OCI-LY7 (cell line): ENCODE measurements at regions not wholly inside any gene's neighbourhood (a gene's known extent, or its start where the extent isn't known, plus 50 kb on each side); places are given as distances from the start of the nearest gene placed in this dataset.

ENCODE experiments used
- EZH2phosphoT487 ChIP-seq: fragments of 200-600 bp; sonication (generic); IDR thresholded peaks from 2 replicates; pipeline ENCODE4 v1.6.1; 2018; ENCODE audit warnings: low read depth, borderline replicate concordance, mild to moderate bottlenecking, mixed run types, antibody characterized with exemption, low read length, moderate library complexity, mixed read lengths
- TF ChIP-seq, protein P1 (sequence below): fragments of 200-600 bp; sonication (generic); conservative IDR thresholded peaks from 2 replicates; pipeline ENCODE4 v1.5.1; 2014; ENCODE audit warnings: mild to moderate bottlenecking, antibody characterized with exemption, low read length, moderate library complexity, mixed read lengths

DNA sequence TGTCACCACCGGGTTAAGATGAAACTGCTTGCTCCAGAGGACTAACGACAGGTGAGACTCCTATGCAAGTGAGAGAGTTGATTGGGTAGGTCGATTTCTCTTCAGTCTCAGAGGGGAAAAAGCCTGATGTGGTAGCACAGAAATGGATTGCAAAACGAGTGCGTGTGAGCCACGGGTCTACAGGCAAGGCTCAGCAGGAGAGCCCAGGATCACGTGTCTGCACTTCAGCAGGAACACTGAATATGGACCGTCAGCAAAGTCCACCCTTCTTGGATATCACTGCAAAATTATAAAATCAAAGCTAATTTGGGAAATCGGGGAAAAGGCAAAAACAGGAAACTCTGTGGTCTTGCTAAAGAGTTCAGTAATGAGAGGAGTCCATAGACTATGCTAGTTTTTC is 107.7 kb upstream of the ZNF648 start:
- TF ChIP-seq, protein P1, sequence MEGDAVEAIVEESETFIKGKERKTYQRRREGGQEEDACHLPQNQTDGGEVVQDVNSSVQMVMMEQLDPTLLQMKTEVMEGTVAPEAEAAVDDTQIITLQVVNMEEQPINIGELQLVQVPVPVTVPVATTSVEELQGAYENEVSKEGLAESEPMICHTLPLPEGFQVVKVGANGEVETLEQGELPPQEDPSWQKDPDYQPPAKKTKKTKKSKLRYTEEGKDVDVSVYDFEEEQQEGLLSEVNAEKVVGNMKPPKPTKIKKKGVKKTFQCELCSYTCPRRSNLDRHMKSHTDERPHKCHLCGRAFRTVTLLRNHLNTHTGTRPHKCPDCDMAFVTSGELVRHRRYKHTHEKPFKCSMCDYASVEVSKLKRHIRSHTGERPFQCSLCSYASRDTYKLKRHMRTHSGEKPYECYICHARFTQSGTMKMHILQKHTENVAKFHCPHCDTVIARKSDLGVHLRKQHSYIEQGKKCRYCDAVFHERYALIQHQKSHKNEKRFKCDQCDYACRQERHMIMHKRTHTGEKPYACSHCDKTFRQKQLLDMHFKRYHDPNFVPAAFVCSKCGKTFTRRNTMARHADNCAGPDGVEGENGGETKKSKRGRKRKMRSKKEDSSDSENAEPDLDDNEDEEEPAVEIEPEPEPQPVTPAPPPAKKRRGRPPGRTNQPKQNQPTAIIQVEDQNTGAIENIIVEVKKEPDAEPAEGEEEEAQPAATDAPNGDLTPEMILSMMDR = no peak
- no peak for TF ChIP-seq EZH2phosphoT487
